IMR-90 (cell line): ENCODE measurements at regions not wholly inside any gene's neighbourhood (a gene's known extent, or its start where the extent isn't known, plus 50 kb on each side); places are given as distances from the start of the nearest gene placed in this dataset.

Experiments
- ATAC-seq: fragments of 200-7000 bp; cut with Tn5 transposase; 2 replicates; pipeline ENCODE4 v1.9.1; 2020; ENCODE audit warnings: low read depth, mild to moderate bottlenecking, moderate library complexity
- BruUV-seq: library from RNA; stranded (reverse); fragments of 400-500 nt; replicated peaks from 2 replicates; lab custom pipeline; 2021; lab: Mats Ljungman, UMichigan
- CTCF ChIA-PET: fragments of 300-600 bp; formaldehyde crosslinking; extraction: SDS; loops from one replicate; lab custom pipeline; 2021; ENCODE audit warnings: antibody characterized with exemption; lab: Yijun Ruan, JAX
- POLR2A ChIA-PET: fragments of 300-600 bp; sonication (Branson Sonifier 250); formaldehyde crosslinking; loops from one replicate; lab custom pipeline; 2022; ENCODE audit warnings: antibody characterized with exemption; ENCODE audit not compliant: unreplicated experiment; lab: Charles Lee
- DNase-seq: peaks from one replicate; pipeline ENCODE4 v3.0.0; 2013
- H2AFZ ChIP-seq: replicated peaks from 2 replicates; pipeline ENCODE3; 2013; ENCODE audit warnings: low read length, mild to moderate bottlenecking; ENCODE audit not compliant: poor library complexity
- H2AK5ac ChIP-seq: 2 replicates; pipeline ENCODE4 v1.6.1; 2013; ENCODE audit warnings: low read depth, low read length, inconsistent platforms
- H2AK9ac ChIP-seq: replicated peaks from 2 replicates; pipeline ENCODE3; 2013; ENCODE audit warnings: mild to moderate bottlenecking, low read depth, low read length, moderate library complexity; ENCODE audit not compliant: poor library complexity
- H2BK120ac ChIP-seq: 2 replicates; pipeline ENCODE4 v1.6.1; 2013; ENCODE audit warnings: low read depth, low read length, inconsistent platforms
- H2BK15ac ChIP-seq: 3 replicates; pipeline ENCODE4 v1.6.1; 2013; ENCODE audit warnings: low read depth, low read length, inconsistent platforms
- H2BK20ac ChIP-seq: 2 replicates; pipeline ENCODE4 v1.6.1; 2013; ENCODE audit warnings: low read depth, mild to moderate bottlenecking, inconsistent platforms, low read length, moderate library complexity
- H2BK5ac ChIP-seq: 2 replicates; pipeline ENCODE4 v1.6.1; 2013; ENCODE audit warnings: mild to moderate bottlenecking, low read depth, low read length, inconsistent platforms; ENCODE audit not compliant: poor library complexity, severe bottlenecking
- H3K14ac ChIP-seq: replicated peaks from 2 replicates; pipeline ENCODE4 v1.6.1; 2013; ENCODE audit warnings: low read depth, low read length, inconsistent platforms
- H3K18ac ChIP-seq: 2 replicates; pipeline ENCODE4 v1.6.1; 2013; ENCODE audit warnings: low read depth, low read length, control low read depth
- H3K23ac ChIP-seq: 2 replicates; pipeline ENCODE4 v1.6.1; 2013; ENCODE audit warnings: low read depth, low read length, inconsistent platforms
- H3K27ac ChIP-seq: 2 replicates; pipeline ENCODE4 v1.5.1; 2013; ENCODE audit warnings: mild to moderate bottlenecking, control low read depth, low read length; ENCODE audit not compliant: insufficient read depth
- H3K27me3 ChIP-seq: 2 replicates; pipeline ENCODE4 v1.6.1; 2013; ENCODE audit warnings: low read length; ENCODE audit not compliant: control insufficient read depth, insufficient read depth
- H3K36me3 ChIP-seq: 2 replicates; pipeline ENCODE4 v1.6.1; 2013; ENCODE audit warnings: low read length, mixed read lengths; ENCODE audit not compliant: control insufficient read depth, insufficient read depth
- H3K4ac ChIP-seq: 2 replicates; pipeline ENCODE4 v1.6.1; 2013; ENCODE audit warnings: low read depth, low read length, inconsistent platforms
- H3K4me1 ChIP-seq: 2 replicates; pipeline ENCODE4 v1.6.1; 2013; ENCODE audit warnings: low read length, mixed read lengths; ENCODE audit not compliant: control insufficient read depth, insufficient read depth
- H3K4me2 ChIP-seq: 2 replicates; pipeline ENCODE4 v1.6.1; 2013; ENCODE audit warnings: low read depth, mild to moderate bottlenecking, control low read depth, low read length, moderate library complexity
- H3K4me3 ChIP-seq: 2 replicates; pipeline ENCODE4 v1.5.1; 2013; ENCODE audit warnings: low read depth, mild to moderate bottlenecking, control low read depth, low read length, moderate library complexity; ENCODE audit not compliant: insufficient read depth
- H3K56ac ChIP-seq: 2 replicates; pipeline ENCODE4 v1.6.1; 2013; ENCODE audit warnings: low read length, inconsistent platforms; ENCODE audit not compliant: insufficient read depth; ENCODE audit errors: extremely low read depth
- H3K79me1 ChIP-seq, 2 experiments: 2 replicates each; pipeline ENCODE4 v1.6.1; 2013; ENCODE audit warnings: low read length in 2 of 2, inconsistent platforms in 1 of 2, low read depth in 1 of 2
- H3K9ac ChIP-seq: 2 replicates; pipeline ENCODE4 v1.6.1; 2013; ENCODE audit warnings: low read depth, low read length, control low read depth
- H3K9me1 ChIP-seq: 2 replicates; pipeline ENCODE4 v1.6.1; 2013; ENCODE audit warnings: low read length, inconsistent platforms; ENCODE audit not compliant: insufficient read depth
- H3K9me3 ChIP-seq: 2 replicates; pipeline ENCODE4 v1.6.1; 2013; ENCODE audit warnings: low read length; ENCODE audit not compliant: control insufficient read depth, insufficient read depth
- H4K20me1 ChIP-seq: 2 replicates; pipeline ENCODE4 v1.6.1; 2013; ENCODE audit warnings: low read length, inconsistent platforms; ENCODE audit not compliant: insufficient read depth
- H4K5ac ChIP-seq: 2 replicates; pipeline ENCODE4 v1.6.1; 2013; ENCODE audit warnings: mild to moderate bottlenecking, low read depth, low read length, control low read depth
- H4K8ac ChIP-seq, 2 experiments: 2 replicates each; pipeline ENCODE4 v1.6.1; 2013; ENCODE audit warnings: low read depth in 2 of 2, low read length in 2 of 2, control low read depth in 1 of 2, inconsistent platforms in 1 of 2
- H4K91ac ChIP-seq: 2 replicates; pipeline ENCODE4 v1.6.1; 2013; ENCODE audit warnings: low read depth, low read length, inconsistent platforms; ENCODE audit not compliant: insufficient read depth
- BHLHE40 ChIP-seq: fragments of 150-350 bp; IDR thresholded peaks from 2 replicates; pipeline ENCODE4 v1.6.1; 2016; ENCODE audit warnings: mild to moderate bottlenecking, low read depth, low read length
- CEBPB ChIP-seq: IDR thresholded peaks from 2 replicates; pipeline ENCODE4 v1.6.1; 2012; ENCODE audit warnings: low read depth, low read length, improper control_type of control experiment
- CHD1 ChIP-seq: IDR thresholded peaks from 2 replicates; pipeline ENCODE4 v1.6.1; 2012; ENCODE audit warnings: low read depth, low read length, improper control_type of control experiment
- CTCF ChIP-seq: conservative IDR thresholded peaks from 2 replicates; pipeline ENCODE4 v1.5.1; 2012; ENCODE audit warnings: mild to moderate bottlenecking, low read depth, low read length, improper control_type of control experiment
- ELK1 ChIP-seq: fragments of 150-350 bp; IDR thresholded peaks from 2 replicates; pipeline ENCODE4 v1.6.1; 2016; ENCODE audit warnings: low read depth, mild to moderate bottlenecking, low read length, moderate library complexity, borderline replicate concordance
- FOS ChIP-seq: fragments of 150-350 bp; IDR thresholded peaks from 2 replicates; pipeline ENCODE4 v1.6.1; 2016; ENCODE audit warnings: low read depth, low read length
- MAFK ChIP-seq: IDR thresholded peaks from 2 replicates; pipeline ENCODE4 v1.6.1; 2012; ENCODE audit warnings: low read depth, low read length, improper control_type of control experiment
- MAZ ChIP-seq: IDR thresholded peaks from 2 replicates; pipeline ENCODE4 v1.6.1; 2012; ENCODE audit warnings: low read depth, mild to moderate bottlenecking, low read length, improper control_type of control experiment, moderate library complexity, borderline replicate concordance
- MXI1 ChIP-seq: IDR thresholded peaks from 2 replicates; pipeline ENCODE4 v1.6.1; 2012; ENCODE audit warnings: low read depth, mild to moderate bottlenecking, low read length, moderate library complexity, borderline replicate concordance
- NFE2L2 ChIP-seq: fragments of 150-350 bp; IDR thresholded peaks from 2 replicates; pipeline ENCODE4 v1.6.1; 2016; ENCODE audit warnings: low read depth, mild to moderate bottlenecking, low read length
- POLR2A ChIP-seq: IDR thresholded peaks from 2 replicates; pipeline ENCODE4 v1.6.1; 2012; ENCODE audit warnings: mild to moderate bottlenecking, low read depth, low read length
- RAD21 ChIP-seq: IDR thresholded peaks from 2 replicates; pipeline ENCODE4 v1.6.1; 2012; ENCODE audit warnings: low read length, improper control_type of control experiment
- SMC3 ChIP-seq: fragments of 150-350 bp; IDR thresholded peaks from 2 replicates; pipeline ENCODE4 v1.6.1; 2016; ENCODE audit warnings: low read depth, mild to moderate bottlenecking, antibody characterized with exemption, low read length, moderate library complexity
- USF2 ChIP-seq: fragments of 150-350 bp; IDR thresholded peaks from 2 replicates; pipeline ENCODE4 v1.6.1; 2017; ENCODE audit warnings: mild to moderate bottlenecking, antibody characterized with exemption, low read length, low read depth
- WGBS, 2 experiments: methylation state at CpG; one replicate each; pipeline versions ENCODE4 v1.1.5 to v1.1.7; 2013; ENCODE audit warnings: missing lambda C conversion rate in 2 of 2; ENCODE audit not compliant: insufficient read length in 1 of 2; ENCODE audit errors: extremely low coverage in 2 of 2; 5-methylcytosine and 5-hydroxymethylcytosine counted together
- dilution Hi-C: fragments of 300-500 bp; cut with HindIII; formaldehyde crosslinking; loops from one replicate; pipeline ENCODE4 v1.14.3; 2018; ENCODE audit warnings: low sequenced_read_pairs; ENCODE audit not compliant: unreplicated experiment
- in situ Hi-C: fragments of 300-500 bp; cut with MboI; formaldehyde crosslinking; loops from 3 replicates; pipeline ENCODE4 v1.14.3; 2019; ENCODE audit warnings: low sequenced_read_pairs, inconsistent platforms, mixed read lengths
- intact Hi-C: fragments of 100-400 bp; cut with micrococcal nuclease; formaldehyde crosslinking; loops from 2 replicates; pipeline ENCODE4 v1.10.0; 2022

- TF ChIP-seq USF2 (no peak), BHLHE40 (no peak), MAFK (no peak), SMC3 (no peak), MAZ (no peak), CTCF (no peak), POLR2A (no peak), CHD1 (no peak), ELK1 (no peak), CEBPB (no peak), MXI1 (no peak), FOS (no peak), RAD21 (no peak), NFE2L2 (no peak)
- Histone ChIP-seq H3K14ac (no peak overlapping the region), H3K27ac (no peak overlapping the region), H3K4me2 (no peak overlapping the region), H2BK120ac (no peak overlapping the region), H2AK9ac (no peak overlapping the region), H3K18ac (no peak overlapping the region), H2BK15ac (no peak overlapping the region), H2AK5ac (no peak overlapping the region), H2BK5ac (no peak overlapping the region), H4K5ac (no peak overlapping the region), H3K56ac (no peak overlapping the region), H2AFZ (no peak overlapping the region), H2BK20ac (no peak overlapping the region), H4K8ac (no peak overlapping the region), H3K79me1 (no peaks in the 10 kb centered on the region), H3K27me3 (no peaks in the 10 kb centered on the region), H4K20me1 (no peaks in the 10 kb centered on the region), H3K9me3 (peaks cover 7% of the 10 kb centered on the region; the same call in 1 of the 2 replicates), H3K9ac (no peak overlapping the region), H3K4ac (no peak overlapping the region), H4K91ac (no peak overlapping the region), H3K36me3 (no peaks in the 10 kb centered on the region), H3K4me3 (no peak overlapping the region), H3K4me1 (no peaks in the 10 kb centered on the region), H3K9me1 (no peaks in the 10 kb centered on the region), H3K23ac (no peak overlapping the region)
- intact Hi-C loops = no loop called here
- in situ Hi-C loops = no loop called here
- no CpG with 5 or more reads among the region's 1 CpG for WGBS, 2 experiments
- no TSS peak for BruUV-seq
- POLR2A ChIA-PET = no interaction called here
- dilution Hi-C loops = no loop called here
- DNase-seq (no peak), ATAC-seq (no peak)
- CTCF ChIA-PET = no interaction called here
These were observed 772.0 kb downstream of the HACE1 start for GRCh38 chr6:104087765-104088164.
